ENCODE measurements at regions not wholly inside any gene's neighbourhood (a gene's known extent, or its start where the extent isn't known, plus 50 kb on each side); places are given as distances from the start of the nearest gene placed in this dataset.

GRCh38 chr6:81371930-81372329 lies 380.6 kb downstream of the TENT5A start:
- Histone ChIP-seq H3K9me3 (ENCODE audit: control insufficient read depth in 1 of 2, insufficient read depth in 1 of 2, low read depth in 1 of 2, low read length in 2 of 2) (no peaks in the 10 kb centered on the region), H2AFZ (ENCODE audit: low read depth, low read length, poor library complexity, severe bottlenecking) (no peak overlapping the region), H3K36me3 (ENCODE audit: control insufficient read depth in 1 of 2, insufficient read depth in 2 of 2, low read length in 2 of 2) (no peaks in the 10 kb centered on the region), H3K27me3 (ENCODE audit: insufficient read depth, low read length) (no peaks in the 10 kb centered on the region), H3K79me2 (ENCODE audit: insufficient read depth, low read length) (no peaks in the 10 kb centered on the region), H3K27ac (ENCODE audit: low read depth, low read length) (no peak overlapping the region), H3K9me2 (ENCODE audit: insufficient read depth) (no peaks in the 10 kb centered on the region), H3K4me3 (replicated peaks in 1 of 2; ENCODE audit: low read depth in 1 of 2, low read length in 2 of 2) (no peak overlapping the region), H4K20me1 (ENCODE audit: insufficient read depth) (no peaks in the 10 kb centered on the region), H3K4me1 (ENCODE audit: control insufficient read depth in 1 of 2, insufficient read depth in 2 of 2, low read length in 2 of 2) (no peaks in the 10 kb centered on the region), H3K4me2 (ENCODE audit: low read length) (no peak overlapping the region), H3K9ac (ENCODE audit: low read length) (no peak overlapping the region)
- DNase-seq (ENCODE audit: low read depth, low spot score) (no peak), ATAC-seq (no peak)
- CTCF ChIA-PET, result no interaction called here
- POLR2A ChIA-PET, result no interaction called here
- intact Hi-C loops (cut with micrococcal nuclease), result no loop called here
- BruUV-seq (replicated peaks), result no TSS peak
- no peak for TF ChIP-seq ZNF274 (IDR thresholded peaks at IDR 0.05; ENCODE audit: low read depth, low read length)
- no peak for TF ChIP-seq ZBTB33 (IDR thresholded peaks at IDR 0.05; ENCODE audit: extremely low read depth, insufficient replicate concordance, low read length)
- no peak for TF ChIP-seq ATF3 (IDR thresholded peaks at IDR 0.05)
- no peak for TF ChIP-seq EGR1 (IDR thresholded peaks at IDR 0.05; ENCODE audit: low read depth)
- no peak for TF ChIP-seq SRF (IDR thresholded peaks at IDR 0.05; ENCODE audit: low read depth)
- no peak for TF ChIP-seq SP1 (IDR thresholded peaks at IDR 0.05; ENCODE audit: low read depth)
- no peak for TF ChIP-seq EZH2 (IDR thresholded peaks at IDR 0.05)
- no peak for TF ChIP-seq RAD21 (IDR thresholded peaks at IDR 0.05; ENCODE audit: low read depth)
- TF ChIP-seq CEBPB (IDR thresholded peaks at IDR 0.05; ENCODE audit: low read depth), result no peak
- TF ChIP-seq MAX (IDR thresholded peaks at IDR 0.05), result no peak
- no peak for TF ChIP-seq SIN3A (IDR thresholded peaks at IDR 0.05; ENCODE audit: low read depth)
- TF ChIP-seq CTCF (IDR thresholded peaks at IDR 0.05 in 2 of 3, conservative IDR thresholded peaks at IDR 0.05 in 1 of 3; ENCODE audit: borderline replicate concordance in 1 of 3, insufficient read depth in 1 of 3, low read depth in 2 of 3, low read length in 2 of 3), result no peak
- no peak for TF ChIP-seq FOSL1 (IDR thresholded peaks at IDR 0.05; ENCODE audit: low read depth)
- RAD21 ChIA-PET (ENCODE audit: low non-redundant PET in 1 of 2, low total read pairs in 2 of 2, uncharacterized antibody in 2 of 2, unreplicated experiment in 2 of 2), result no interaction called here
